ENCODE measurements at regions not wholly inside any gene's neighbourhood (a gene's known extent, or its start where the extent isn't known, plus 50 kb on each side); places are given as distances from the start of the nearest gene placed in this dataset.

- H3K36me3 ChIP-seq (ENCODE audit: control insufficient read depth, insufficient read depth, low read length) = no peaks in the 10 kb centered on the region
- H3K79me2 ChIP-seq = no peaks in the 10 kb centered on the region
- no peak overlapping the region for H3K4me3 ChIP-seq (ENCODE audit: low read depth, low read length)
- no peaks in the 10 kb centered on the region for H3K27me3 ChIP-seq (ENCODE audit: control insufficient read depth, insufficient read depth, low read length)
- no peak overlapping the region for H3K27ac ChIP-seq
- H3K4me2 ChIP-seq (ENCODE audit: low read length) = no peak overlapping the region
- no peak overlapping the region for H2AFZ ChIP-seq
- no peak for TF ChIP-seq CTCF (IDR thresholded peaks at IDR 0.05)
- H3K4me1 ChIP-seq = no peaks in the 10 kb centered on the region
- H3K9ac ChIP-seq = no peak overlapping the region
- no peaks in the 10 kb centered on the region for H3K9me3 ChIP-seq (ENCODE audit: control insufficient read depth, low read length)
These were observed 60.8 kb upstream of the PRKACB start for GRCh38 chr1:84083307-84083706.

- TF ChIP-seq CTCF (IDR thresholded peaks at IDR 0.05) = no peak
- Histone ChIP-seq H3K4me2 (ENCODE audit: low read length) (peak overlapping the region; percentile 74), H3K27me3 (ENCODE audit: control insufficient read depth, insufficient read depth, low read length) (no peaks in the 10 kb centered on the region), H3K36me3 (ENCODE audit: control insufficient read depth, insufficient read depth, low read length) (no peaks in the 10 kb centered on the region), H3K9me3 (ENCODE audit: control insufficient read depth, low read length) (no peaks in the 10 kb centered on the region), H3K9ac (no peak overlapping the region), H3K4me1 (no peaks in the 10 kb centered on the region), H3K79me2 (no peaks in the 10 kb centered on the region), H2AFZ (peak overlapping the region; percentile 77), H3K4me3 (ENCODE audit: low read depth, low read length) (peak overlapping the region; percentile 64), H3K27ac (no peak overlapping the region)
These were observed 65.2 kb upstream of the PRKACB start for GRCh38 chr1:84078842-84079202.

GRCh38 chr1:84078108-84078841, 65.8 kb upstream of the PRKACB start:
- H3K4me3 ChIP-seq (ENCODE audit: low read depth, low read length) = peak overlapping the region; percentile 64
- H3K79me2 ChIP-seq = no peaks in the 10 kb centered on the region
- H3K27ac ChIP-seq = no peak overlapping the region
- no peak overlapping the region for H3K9ac ChIP-seq
- no peaks in the 10 kb centered on the region for H3K9me3 ChIP-seq (ENCODE audit: control insufficient read depth, low read length)
- no peaks in the 10 kb centered on the region for H3K4me1 ChIP-seq
- H3K36me3 ChIP-seq (ENCODE audit: control insufficient read depth, insufficient read depth, low read length) = no peaks in the 10 kb centered on the region
- H3K4me2 ChIP-seq (ENCODE audit: low read length) = peak overlapping the region; percentile 74
- no peaks in the 10 kb centered on the region for H3K27me3 ChIP-seq (ENCODE audit: control insufficient read depth, insufficient read depth, low read length)
- no peak for TF ChIP-seq CTCF (IDR thresholded peaks at IDR 0.05)
- peak overlapping the region; percentile 77 for H2AFZ ChIP-seq

- Histone ChIP-seq H2AFZ (peak overlapping the region; percentile 88), H3K27ac (peak overlapping the region; percentile 66), H3K36me3 (ENCODE audit: control insufficient read depth, insufficient read depth, low read length) (no peaks in the 10 kb centered on the region), H3K4me1 (no peaks in the 10 kb centered on the region), H3K79me2 (no peaks in the 10 kb centered on the region), H3K9me3 (ENCODE audit: control insufficient read depth, low read length) (no peaks in the 10 kb centered on the region), H3K4me2 (ENCODE audit: low read length) (peak overlapping the region; percentile 86), H3K9ac (no peak overlapping the region), H3K27me3 (ENCODE audit: control insufficient read depth, insufficient read depth, low read length) (no peaks in the 10 kb centered on the region), H3K4me3 (ENCODE audit: low read depth, low read length) (peak overlapping the region; percentile 64)
- no peak for TF ChIP-seq CTCF (IDR thresholded peaks at IDR 0.05)
These were observed 66.5 kb upstream of the PRKACB start for GRCh38 chr1:84077476-84078107.

- no peak overlapping the region for H3K4me2 ChIP-seq (ENCODE audit: low read length)
- H3K4me1 ChIP-seq = no peaks in the 10 kb centered on the region
- no peaks in the 10 kb centered on the region for H3K36me3 ChIP-seq (ENCODE audit: control insufficient read depth, insufficient read depth, low read length)
- no peaks in the 10 kb centered on the region for H3K27me3 ChIP-seq (ENCODE audit: control insufficient read depth, insufficient read depth, low read length)
- no peak overlapping the region for H2AFZ ChIP-seq
- no peak overlapping the region for H3K27ac ChIP-seq
- no peak for TF ChIP-seq CTCF (IDR thresholded peaks at IDR 0.05)
- no peak overlapping the region for H3K9ac ChIP-seq
- H3K79me2 ChIP-seq = no peaks in the 10 kb centered on the region
- H3K9me3 ChIP-seq (ENCODE audit: control insufficient read depth, low read length) = no peaks in the 10 kb centered on the region
- no peak overlapping the region for H3K4me3 ChIP-seq (ENCODE audit: low read depth, low read length)
These were observed 70.8 kb upstream of the PRKACB start for GRCh38 chr1:84073266-84073665.

All from parathyroid adenoma (tissue), 2 donors.